ENCODE measurements at regions not wholly inside any gene's neighbourhood (a gene's known extent, or its start where the extent isn't known, plus 50 kb on each side); places are given as distances from the start of the nearest gene placed in this dataset.

GRCh38 chrX:39859991-39860861 lies 237.5 kb downstream of the BCOR start (continued):
- peak; percentile 26 for TF ChIP-seq E2F8 (IDR thresholded peaks at IDR 0.05; ENCODE audit: low read depth, partially characterized antibody)
- peak; percentile 73 for TF ChIP-seq EGR1 (conservative IDR thresholded peaks at IDR 0.05)
- TF ChIP-seq YY1 (IDR thresholded peaks at IDR 0.05; ENCODE audit: borderline replicate concordance in 1 of 3, control insufficient read depth in 1 of 3, extremely low read depth in 1 of 3, insufficient read depth in 3 of 3, insufficient read length in 1 of 3, insufficient replicate concordance in 2 of 3, low read depth in 1 of 3, low read length in 2 of 3) = peak in 1 of 3 experiments; percentile 22
- no peak for TF ChIP-seq BRF1 (IDR thresholded peaks at IDR 0.05; ENCODE audit: borderline replicate concordance, extremely low read depth, insufficient read length)
- TF ChIP-seq COPS2 (conservative IDR thresholded peaks at IDR 0.05) = no peak
- no peak for TF ChIP-seq ZZZ3 (IDR thresholded peaks at IDR 0.05)
- no peak for TF ChIP-seq ZMIZ1 (IDR thresholded peaks at IDR 0.05; ENCODE audit: low read depth in 2 of 2, low read length in 2 of 2)
- peak; percentile 37; the same call in 1 of the 2 replicates for TF ChIP-seq BHLHE40 (IDR thresholded peaks at IDR 0.05; ENCODE audit: low read length)
- peak; percentile 74 for TF ChIP-seq TCF3 (CRISPR knock-in tag; IDR thresholded peaks at IDR 0.05)
- no peak for TF ChIP-seq ZNF583 (CRISPR knock-in tag; IDR thresholded peaks at IDR 0.05)
- no peak for TF ChIP-seq SNRNP70 (optimal IDR thresholded peaks at IDR 0.05; ENCODE audit: low read depth, low read length)
- no peak for TF ChIP-seq XRCC3 (IDR thresholded peaks at IDR 0.05)
- peak; percentile 80 for TF ChIP-seq GABPB1 (CRISPR knock-in tag; IDR thresholded peaks at IDR 0.05)
- TF ChIP-seq CBFA2T2 (conservative IDR thresholded peaks at IDR 0.05) = peak; percentile 59
- TF ChIP-seq L3MBTL2 (IDR thresholded peaks at IDR 0.05) = peak; percentile 80
- TF ChIP-seq NR2F6 (CRISPR knock-in tag; IDR thresholded peaks at IDR 0.05) = no peak
- peak; percentile 80; the same call in 1 of the 2 replicates for TF ChIP-seq JUN (IDR thresholded peaks at IDR 0.05; ENCODE audit: borderline replicate concordance, low read depth, low read length)
- peak; percentile 68; the same call in 1 of the 2 replicates for TF ChIP-seq JUN (CRISPR knock-in tag; IDR thresholded peaks at IDR 0.05; ENCODE audit: borderline replicate concordance)
- TF ChIP-seq ERF (CRISPR knock-in tag; IDR thresholded peaks at IDR 0.05) = no peak
- peak; percentile 83 for TF ChIP-seq CREM (IDR thresholded peaks at IDR 0.05; ENCODE audit: low read depth)
- no peak for TF ChIP-seq LARP7 (IDR thresholded peaks at IDR 0.05)
- TF ChIP-seq FOXJ3 (CRISPR knock-in tag; IDR thresholded peaks at IDR 0.05) = no peak
- TF ChIP-seq HLTF (IDR thresholded peaks at IDR 0.05) = no peak
- no peak for TF ChIP-seq DNMT1 (IDR thresholded peaks at IDR 0.05)
- no peak for TF ChIP-seq MECOM (CRISPR knock-in tag; IDR thresholded peaks at IDR 0.05)
